Lung (tissue), 11 donors: ENCODE measurements at regions not wholly inside any gene's neighbourhood (a gene's known extent, or its start where the extent isn't known, plus 50 kb on each side); places are given as distances from the start of the nearest gene placed in this dataset.

Experiments
- ATAC-seq: fragments of 200-7000 bp; cut with Tn5 transposase; one replicate; pipeline ENCODE4 v1.9.1; 2020; ENCODE audit warnings: moderate number of reproducible peaks; ENCODE audit not compliant: insufficient read depth, low FRiP score
- DNase-seq, 3 donors: peaks; one replicate each; pipeline ENCODE4 v3.0.0-alpha.2; 2013 to 2017
- H3K27ac ChIP-seq, 2 donors: one replicate each; pipeline ENCODE4 v1.5.1; 2013; ENCODE audit warnings: mild to moderate bottlenecking in 2 of 2, moderate library complexity in 2 of 2, control low read depth in 1 of 2, inconsistent platforms in 1 of 2, low read depth in 1 of 2, low read length in 1 of 2
- H3K27me3 ChIP-seq, 3 donors: one replicate each; pipeline ENCODE4 v1.5.1; 2013; ENCODE audit warnings: low read length in 2 of 3; ENCODE audit not compliant: control insufficient read depth in 3 of 3, insufficient read depth in 3 of 3
- H3K36me3 ChIP-seq, 4 donors: one replicate each; pipeline ENCODE4 v1.5.1; 2013; ENCODE audit warnings: low read length in 4 of 4, mild to moderate bottlenecking in 1 of 4, moderate library complexity in 1 of 4; ENCODE audit not compliant: control insufficient read depth in 4 of 4, insufficient read depth in 4 of 4
- H3K4me1 ChIP-seq, 5 donors: one replicate each; pipeline ENCODE4 v1.5.1; 2013; ENCODE audit warnings: low read length in 5 of 5, mild to moderate bottlenecking in 2 of 5, moderate library complexity in 1 of 5; ENCODE audit not compliant: control insufficient read depth in 5 of 5, insufficient read depth in 5 of 5
- H3K4me3 ChIP-seq: one replicate; pipeline ENCODE4 v1.5.1; 2013; ENCODE audit warnings: mild to moderate bottlenecking, control low read depth, moderate library complexity
- H3K9ac ChIP-seq, 2 donors: one replicate each; pipeline ENCODE4 v1.5.1; 2013; ENCODE audit warnings: low read length in 2 of 2, control low read depth in 1 of 2; ENCODE audit not compliant: insufficient read depth in 1 of 2
- H3K9me3 ChIP-seq, 4 donors: one replicate each; pipeline ENCODE4 v1.5.1; 2013; ENCODE audit warnings: low read length in 3 of 4, mild to moderate bottlenecking in 1 of 4, moderate library complexity in 1 of 4; ENCODE audit not compliant: control insufficient read depth in 4 of 4, insufficient read depth in 3 of 4
- CTCF ChIP-seq: IDR thresholded peaks from 2 replicates; pipeline ENCODE4 v1.5.1; 2012; ENCODE audit warnings: mild to moderate bottlenecking; ENCODE audit errors: control extremely low read depth, extremely low read depth
- WGBS, 2 donors: extraction: QIAGEN DNeasy Blood & Tissue Kit; methylation state at CpG; one replicate each; pipeline ENCODE4 v1.1.7; 2013; 5-methylcytosine and 5-hydroxymethylcytosine counted together
- donor health status: control.
- donor health status: control.
- donor health status: Bipolar disorder and iron deficiency.
- donor health status: healthy.
- donor health status: DM: yes; HTN: yes; CAD: no.

GRCh38 chr3:28867836-28868235, 413.0 kb upstream of the RBMS3 start:
- no peak for TF ChIP-seq CTCF
- Histone ChIP-seq H3K4me3 (no peak overlapping the region), H3K27ac (no peak overlapping the region), H3K36me3 (no peaks in the 10 kb centered on the region), H3K27me3 (no peaks in the 10 kb centered on the region), H3K9ac (no peak overlapping the region), H3K4me1 (no peaks in the 10 kb centered on the region), H3K9me3 (no peaks in the 10 kb centered on the region)
- 72 to 78% methylated on average over 2 of the region's 2 CpGs for WGBS, 2 donors
- ATAC-seq, result no peak
- DNase-seq, result no peak

DNA sequence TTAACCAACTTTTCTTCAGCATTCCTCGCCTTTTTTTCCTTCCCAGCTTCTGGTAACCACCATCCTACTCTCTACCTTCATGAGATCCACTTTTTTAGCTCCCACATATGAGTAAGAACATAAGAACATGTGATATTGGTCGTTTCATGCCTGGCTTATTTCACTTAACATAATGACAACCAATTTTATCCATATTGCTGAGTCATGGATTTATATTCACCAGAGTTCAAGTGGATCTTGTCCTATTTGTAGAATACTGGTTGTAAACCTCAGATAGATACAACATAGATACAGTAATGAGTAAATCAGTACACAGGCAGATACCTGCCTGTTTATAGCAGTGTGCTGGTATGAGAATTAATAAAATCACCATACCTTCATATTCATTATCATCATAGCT, 412.0 kb upstream of the RBMS3 start:
- H3K36me3 ChIP-seq, result no peaks in the 10 kb centered on the region
- no peaks in the 10 kb centered on the region for H3K4me1 ChIP-seq
- H3K27ac ChIP-seq, result no peak overlapping the region
- no peak for DNase-seq
- no peaks in the 10 kb centered on the region for H3K9me3 ChIP-seq
- H3K4me3 ChIP-seq, result no peak overlapping the region
- no peaks in the 10 kb centered on the region for H3K27me3 ChIP-seq
- no peak overlapping the region for H3K9ac ChIP-seq
- no peak for TF ChIP-seq CTCF
- no peak for ATAC-seq
- whole genome bisulfite sequencing, 2 donors, result 77 to 80% methylated on average over 2 of the region's 2 CpGs

- H3K9me3 ChIP-seq, result no peaks in the 10 kb centered on the region
- peaks cover 0 to 4% (median 0%) of the 10 kb centered on the region in 5 donors for H3K4me1 ChIP-seq
- H3K4me3 ChIP-seq, result no peak overlapping the region
- H3K36me3 ChIP-seq, result no peaks in the 10 kb centered on the region
- no peak for TF ChIP-seq CTCF
- H3K27me3 ChIP-seq, result no peaks in the 10 kb centered on the region
- H3K9ac ChIP-seq, result no peak overlapping the region
- ATAC-seq (no peak), DNase-seq (no peak)
- H3K27ac ChIP-seq, result no peak overlapping the region
- 84 to 93% methylated on average over 1 of the region's 1 CpG for WGBS, 2 donors
Observed at GRCh38 chr3:28877912-28878311, 403.0 kb upstream of the RBMS3 start.

DNA sequence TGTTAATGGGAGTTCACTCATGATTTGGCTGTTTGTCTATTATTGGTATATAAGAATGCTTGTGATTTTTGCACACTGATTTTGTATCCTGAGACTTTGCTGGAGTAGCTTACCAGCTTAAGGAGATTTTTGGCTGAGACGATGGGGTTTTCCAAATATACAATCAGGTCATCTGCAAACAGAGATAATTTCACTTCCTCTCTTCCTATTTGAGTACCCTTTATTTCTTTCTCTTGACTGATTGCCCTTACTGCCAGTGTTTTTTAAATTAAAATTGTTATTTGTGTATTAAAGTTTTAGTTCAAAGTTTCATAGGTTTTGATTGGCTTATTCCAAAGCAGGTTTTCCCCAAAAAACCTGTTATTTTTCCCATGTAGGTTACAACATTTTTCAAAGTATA, 390.5 kb upstream of the RBMS3 start:
- TF ChIP-seq CTCF, result no peak
- Histone ChIP-seq H3K4me1 (no peaks in the 10 kb centered on the region), H3K36me3 (no peaks in the 10 kb centered on the region), H3K9ac (no peak overlapping the region), H3K27me3 (no peaks in the 10 kb centered on the region), H3K4me3 (no peak overlapping the region), H3K27ac (no peak overlapping the region), H3K9me3 (no peaks in the 10 kb centered on the region)
- DNase-seq (no peak), ATAC-seq (no peak)
- 40 to 46% methylated on average over 1 of the region's 1 CpG for WGBS, 2 donors
